Right ventricle myocardium superior (tissue), 1 donor: ENCODE measurements at regions not wholly inside any gene's neighbourhood (a gene's known extent, or its start where the extent isn't known, plus 50 kb on each side); places are given as distances from the start of the nearest gene placed in this dataset.
"Not testable (repeated sequence)": the region's sequence is repeated elsewhere in the genome, so short reads cannot be mapped to it uniquely, and the experiment has no call there.

Experiments
- ATAC-seq: fragments of 200-7000 bp; cut with Tn5 transposase; one replicate; pipeline ENCODE4 v1.9.1; 2020; ENCODE audit warnings: mild to moderate bottlenecking; ENCODE audit not compliant: poor library complexity
- DNase-seq: peaks from one replicate; pipeline ENCODE4 v3.0.0-alpha.2; 2020
- intact Hi-C: fragments of 100-400 bp; cut with DNase I; formaldehyde crosslinking; loops from one replicate; pipeline ENCODE4 v1.11.2; 2022
- donor health status: DM: no; HTN: yes; CAD: no; lungs with severe emphysema.

GRCh38 chrX:118211891-118212816 lies 95.5 kb upstream of the KLHL13 start:
- intact Hi-C loops, result no loop called here
- ATAC-seq (no peak), DNase-seq (no peak)

GRCh38 chrX:118212817-118213183 lies 96.2 kb upstream of the KLHL13 start:
- no peak for ATAC-seq
- no peak for DNase-seq
- intact Hi-C loops, result no loop called here

GRCh38 chrX:118215346-118215745 lies 98.7 kb upstream of the KLHL13 start:
- DNase-seq (no peak), ATAC-seq (no peak)
- intact Hi-C loops, result no loop called here

- ATAC-seq (no peak), DNase-seq (no peak)
- intact Hi-C loops, result no loop called here
Observed at GRCh38 chrX:118216087-118216486, 99.5 kb upstream of the KLHL13 start.

- ATAC-seq, result no peak
- intact Hi-C loops, result no loop called here
- no peak for DNase-seq
Observed at GRCh38 chrX:118216509-118216908, 99.9 kb upstream of the KLHL13 start.

GRCh38 chrX:118218079-118218478 lies 101.5 kb upstream of the KLHL13 start:
- no peak for DNase-seq
- intact Hi-C loops, result no loop called here
- ATAC-seq, result no peak

- intact Hi-C loops, result no loop called here
- ATAC-seq (no peak), DNase-seq (no peak)
Observed at GRCh38 chrX:118218940-118219339, 102.3 kb upstream of the KLHL13 start.

- no peak for DNase-seq
Observed at GRCh38 chrX:118219866-118220265, 103.3 kb upstream of the KLHL13 start.

GRCh38 chrX:118220509-118220908 lies 103.9 kb upstream of the KLHL13 start:
- ATAC-seq, result no peak

More at GRCh38 chrX:118219866-118220265, 103.3 kb upstream of the KLHL13 start:
- intact Hi-C loops, result no loop called here
- no peak for ATAC-seq

GRCh38 chrX:118221270-118221669 lies 104.7 kb upstream of the KLHL13 start:
- intact Hi-C loops, result no loop called here
- ATAC-seq, result no peak
- no peak for DNase-seq

More at GRCh38 chrX:118220509-118220908, 103.9 kb upstream of the KLHL13 start:
- DNase-seq, result no peak
- intact Hi-C loops, result no loop called here

GRCh38 chrX:118221733-118222132 lies 105.1 kb upstream of the KLHL13 start:
- intact Hi-C loops, result no loop called here
- DNase-seq (no peak), ATAC-seq (no peak)

- ATAC-seq, result no peak
- intact Hi-C loops, result no loop called here
- DNase-seq, result no peak
Observed at GRCh38 chrX:118222421-118222820, 105.8 kb upstream of the KLHL13 start.

- DNase-seq (no peak), ATAC-seq (peak; percentile 71)
- intact Hi-C loops, result no loop called here
Observed at GRCh38 chrX:118225711-118226428, 109.3 kb upstream of the KLHL13 start.

- no peak for ATAC-seq
- intact Hi-C loops, result no loop called here
- DNase-seq, result no peak
Observed at GRCh38 chrX:118228041-118228440, 111.4 kb upstream of the KLHL13 start.

- intact Hi-C loops, result no loop called here
- DNase-seq, result no peak
- ATAC-seq, result no peak
Observed at GRCh38 chrX:118228456-118228855, 111.8 kb upstream of the KLHL13 start.

- intact Hi-C loops, result no loop called here
- DNase-seq (no peak), ATAC-seq (no peak)
Observed at GRCh38 chrX:118231464-118231863, 114.4 kb upstream of the WDR44 start.

GRCh38 chrX:118239178-118239870 lies 106.6 kb upstream of the WDR44 start:
- DNase-seq (no peak), ATAC-seq (peak; percentile 27)
- intact Hi-C loops, result no loop called here

GRCh38 chrX:118239913-118240698 lies 105.8 kb upstream of the WDR44 start:
- intact Hi-C loops, result no loop called here
- DNase-seq (no peak), ATAC-seq (peak; percentile 71)

- intact Hi-C loops, DNase-seq: not testable (repeated sequence)
Observed at GRCh38 chrX:118246961-118247360, 98.9 kb upstream of the WDR44 start.

More at GRCh38 chrX:118246961-118247360, 98.9 kb upstream of the WDR44 start:
- not testable (repeated sequence) for ATAC-seq
